Smooth muscle cell (in vitro differentiated cells): ENCODE measurements at regions not wholly inside any gene's neighbourhood (a gene's known extent, or its start where the extent isn't known, plus 50 kb on each side); places are given as distances from the start of the nearest gene placed in this dataset.

Source experiments
- DNase-seq: peaks from one replicate; lab custom pipeline; 2025; ENCODE audit not compliant: unreplicated experiment; lab: John Stamatoyannopoulos, UW
- H2AFZ ChIP-seq: fragments of 200-600 bp; sonication (generic); 2 replicates; pipeline ENCODE4 v1.6.0; 2016; ENCODE audit warnings: antibody characterized with exemption, low read depth, mild to moderate bottlenecking
- H3F3A ChIP-seq: fragments of 200-600 bp; sonication (generic); 2 replicates; pipeline ENCODE4 v1.6.0; 2017; ENCODE audit warnings: antibody characterized with exemption, low read depth
- H3K27ac ChIP-seq: fragments of 200-600 bp; sonication (generic); 2 replicates; pipeline ENCODE4 v1.5.1; 2016; ENCODE audit warnings: low read depth, mild to moderate bottlenecking
- H3K27me3 ChIP-seq: fragments of 200-600 bp; sonication (generic); 2 replicates; pipeline ENCODE4 v1.6.1; 2016; ENCODE audit warnings: low read depth, mild to moderate bottlenecking
- H3K36me3 ChIP-seq: fragments of 200-600 bp; sonication (generic); 2 replicates; pipeline ENCODE4 v1.5.1; 2016; ENCODE audit warnings: low read depth
- H3K4me1 ChIP-seq: fragments of 200-600 bp; sonication (generic); 2 replicates; pipeline ENCODE4 v1.5.1; 2016; ENCODE audit warnings: low read depth
- H3K4me2 ChIP-seq: fragments of 200-600 bp; sonication (generic); 2 replicates; pipeline ENCODE4 v1.6.0; 2016; ENCODE audit warnings: mild to moderate bottlenecking
- H3K4me3 ChIP-seq: fragments of 200-600 bp; sonication (generic); 2 replicates; pipeline ENCODE4 v1.5.1; 2016; ENCODE audit warnings: mild to moderate bottlenecking
- H3K79me2 ChIP-seq: fragments of 200-600 bp; sonication (generic); 2 replicates; pipeline ENCODE4 v1.6.0; 2016; ENCODE audit warnings: low read depth, mild to moderate bottlenecking
- H3K9ac ChIP-seq: fragments of 200-600 bp; sonication (generic); 2 replicates; pipeline ENCODE4 v1.6.0; 2016; ENCODE audit warnings: low read depth
- H3K9me3 ChIP-seq: fragments of 200-600 bp; sonication (generic); replicated peaks from 2 replicates; pipeline ENCODE4 v1.5.1; 2016; ENCODE audit warnings: low read depth
- H4K20me1 ChIP-seq: fragments of 200-600 bp; sonication (generic); 2 replicates; pipeline ENCODE4 v1.6.0; 2016; ENCODE audit warnings: low read depth
- WGBS: methylation state at CpG from one replicate; pipeline ENCODE4 v1.1.7; 2016; ENCODE audit warnings: low lambda C conversion rate; 5-methylcytosine and 5-hydroxymethylcytosine counted together
- TF ChIP-seq, protein P1 (sequence below): fragments of 200-600 bp; sonication (generic); IDR thresholded peaks from 2 replicates; pipeline ENCODE4 v1.5.1; 2017; ENCODE audit warnings: borderline replicate concordance, mild to moderate bottlenecking, antibody characterized with exemption; ENCODE audit not compliant: insufficient read depth, poor library complexity, severe bottlenecking

DNA sequence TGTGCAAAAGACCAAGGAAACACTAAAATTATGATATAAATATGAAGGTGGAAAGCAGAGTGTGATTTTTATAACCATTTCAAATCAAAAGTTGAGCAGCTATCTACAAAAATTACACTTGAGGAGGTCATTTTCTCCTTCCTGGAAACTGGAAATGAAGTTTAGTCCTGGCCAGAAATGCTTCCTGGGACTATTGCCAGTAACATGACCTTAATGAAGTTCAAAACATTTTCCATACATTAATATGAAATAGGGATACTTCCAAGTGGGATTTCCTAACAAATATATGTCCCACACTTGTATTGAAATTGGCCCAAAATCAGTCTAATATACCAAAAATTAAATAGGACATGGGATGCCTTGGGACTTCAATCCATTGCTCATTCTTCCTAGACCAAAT lies 1556.8 kb upstream of the MIR17HG start:
- TF ChIP-seq, protein P1, sequence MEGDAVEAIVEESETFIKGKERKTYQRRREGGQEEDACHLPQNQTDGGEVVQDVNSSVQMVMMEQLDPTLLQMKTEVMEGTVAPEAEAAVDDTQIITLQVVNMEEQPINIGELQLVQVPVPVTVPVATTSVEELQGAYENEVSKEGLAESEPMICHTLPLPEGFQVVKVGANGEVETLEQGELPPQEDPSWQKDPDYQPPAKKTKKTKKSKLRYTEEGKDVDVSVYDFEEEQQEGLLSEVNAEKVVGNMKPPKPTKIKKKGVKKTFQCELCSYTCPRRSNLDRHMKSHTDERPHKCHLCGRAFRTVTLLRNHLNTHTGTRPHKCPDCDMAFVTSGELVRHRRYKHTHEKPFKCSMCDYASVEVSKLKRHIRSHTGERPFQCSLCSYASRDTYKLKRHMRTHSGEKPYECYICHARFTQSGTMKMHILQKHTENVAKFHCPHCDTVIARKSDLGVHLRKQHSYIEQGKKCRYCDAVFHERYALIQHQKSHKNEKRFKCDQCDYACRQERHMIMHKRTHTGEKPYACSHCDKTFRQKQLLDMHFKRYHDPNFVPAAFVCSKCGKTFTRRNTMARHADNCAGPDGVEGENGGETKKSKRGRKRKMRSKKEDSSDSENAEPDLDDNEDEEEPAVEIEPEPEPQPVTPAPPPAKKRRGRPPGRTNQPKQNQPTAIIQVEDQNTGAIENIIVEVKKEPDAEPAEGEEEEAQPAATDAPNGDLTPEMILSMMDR = no peak
- H3K4me2 ChIP-seq = no peak overlapping the region
- DNase-seq = no peak
- H3K79me2 ChIP-seq = no peaks in the 10 kb centered on the region
- H3K36me3 ChIP-seq = no peaks in the 10 kb centered on the region
- H3F3A ChIP-seq = no peaks in the 10 kb centered on the region
- H3K9ac ChIP-seq = no peak overlapping the region
- H3K9me3 ChIP-seq = no peaks in the 10 kb centered on the region
- no peaks in the 10 kb centered on the region for H4K20me1 ChIP-seq
- no peak overlapping the region for H2AFZ ChIP-seq
- no peak overlapping the region for H3K4me3 ChIP-seq
- H3K27ac ChIP-seq = no peak overlapping the region
- H3K4me1 ChIP-seq = no peaks in the 10 kb centered on the region
- no peaks in the 10 kb centered on the region for H3K27me3 ChIP-seq

DNA sequence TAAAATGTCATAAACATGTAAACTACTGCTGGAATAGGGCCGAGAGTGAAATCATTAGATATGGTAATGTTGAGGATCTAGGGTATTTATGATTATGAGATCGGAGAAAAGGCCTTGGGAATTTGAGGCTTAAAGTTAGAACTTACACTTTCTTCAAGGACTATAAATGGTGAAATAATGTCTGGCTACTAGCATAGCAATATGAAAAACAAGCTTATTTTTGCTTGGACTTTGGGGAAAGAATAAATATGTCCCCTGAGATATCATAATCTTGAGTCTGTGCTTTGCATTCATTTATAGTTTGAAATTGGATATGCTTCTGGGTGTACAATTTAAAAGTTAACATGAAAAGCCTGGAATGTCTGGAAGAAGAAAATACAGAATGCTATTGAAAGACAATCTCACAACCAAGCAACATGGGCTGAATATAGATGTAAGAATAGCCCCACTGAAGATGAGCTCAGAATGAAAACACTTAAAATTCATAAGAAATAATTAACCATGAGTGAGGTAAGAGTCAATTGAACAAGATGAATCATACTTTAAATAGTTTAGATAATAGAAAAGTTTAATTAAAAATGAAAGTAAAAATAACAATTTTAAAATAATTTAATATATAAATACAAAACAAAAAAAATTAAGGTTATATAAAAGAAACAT lies 1555.4 kb upstream of the MIR17HG start:
- WGBS = 96% methylated on average over 2 of the region's 2 CpGs
- H3K79me2 ChIP-seq = no peaks in the 10 kb centered on the region
- H3K4me1 ChIP-seq = no peaks in the 10 kb centered on the region
- TF ChIP-seq, protein P1 = no peak
- no peaks in the 10 kb centered on the region for H3K27me3 ChIP-seq
- no peak overlapping the region for H2AFZ ChIP-seq
- H3K36me3 ChIP-seq = no peaks in the 10 kb centered on the region
- H3K27ac ChIP-seq = no peak overlapping the region
- no peaks in the 10 kb centered on the region for H4K20me1 ChIP-seq
- no peak overlapping the region for H3K4me3 ChIP-seq
- no peak overlapping the region for H3K4me2 ChIP-seq
- no peak for DNase-seq
- no peaks in the 10 kb centered on the region for H3F3A ChIP-seq
- H3K9ac ChIP-seq = no peak overlapping the region
- no peaks in the 10 kb centered on the region for H3K9me3 ChIP-seq

DNA sequence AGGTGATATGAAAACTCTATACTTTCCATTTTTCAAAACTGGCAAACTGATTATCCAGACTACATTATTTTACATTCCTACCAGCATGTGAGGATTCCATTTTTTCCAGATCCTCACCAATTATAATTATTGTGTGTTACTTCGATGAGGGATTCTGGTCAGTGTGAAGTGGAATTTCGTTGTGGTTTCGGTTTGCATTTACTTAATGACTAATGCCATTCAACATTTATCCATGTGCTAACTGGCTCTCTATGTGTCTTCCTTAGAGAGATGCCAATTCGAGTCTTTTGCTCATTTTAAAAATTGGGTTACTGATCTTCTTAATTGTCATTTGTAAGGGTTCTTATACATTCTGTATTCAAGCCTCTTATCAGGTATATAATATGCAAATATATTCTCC lies 1551.3 kb upstream of the MIR17HG start:
- Histone ChIP-seq H3K27ac (no peak overlapping the region), H3K4me1 (no peaks in the 10 kb centered on the region), H3K4me2 (no peak overlapping the region), H3K36me3 (no peaks in the 10 kb centered on the region), H3K4me3 (no peak overlapping the region), H3F3A (no peaks in the 10 kb centered on the region), H4K20me1 (no peaks in the 10 kb centered on the region), H3K9ac (no peak overlapping the region), H3K9me3 (no peaks in the 10 kb centered on the region), H2AFZ (no peak overlapping the region), H3K27me3 (no peaks in the 10 kb centered on the region), H3K79me2 (no peaks in the 10 kb centered on the region)
- TF ChIP-seq, protein P1 = no peak
- DNase-seq = no peak
- WGBS = 86% methylated on average over 4 of the region's 4 CpGs

DNA sequence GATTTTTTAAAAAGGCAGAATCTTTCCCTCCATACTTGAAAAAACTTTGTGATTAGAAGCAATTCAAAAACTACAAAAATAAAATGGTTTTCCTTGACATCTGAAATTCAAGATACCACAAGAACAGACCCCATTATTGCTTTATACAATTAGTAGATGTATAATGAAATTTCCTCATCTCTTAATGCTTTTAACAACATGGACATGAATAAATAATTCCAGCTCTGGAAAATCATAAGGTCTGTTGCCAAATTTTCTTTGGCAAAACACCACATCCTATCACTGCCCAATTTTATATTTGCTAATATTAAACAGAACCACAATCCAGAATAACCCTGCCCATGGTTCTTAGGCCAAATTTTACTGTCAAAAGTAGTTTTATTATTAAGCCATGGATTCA lies 1543.6 kb upstream of the MIR17HG start:
- TF ChIP-seq, protein P1 = no peak
- H2AFZ ChIP-seq = no peak overlapping the region
- DNase-seq = no peak
- H3K79me2 ChIP-seq = no peaks in the 10 kb centered on the region
- no peak overlapping the region for H3K27ac ChIP-seq
- no peaks in the 10 kb centered on the region for H4K20me1 ChIP-seq
- H3K9me3 ChIP-seq = no peaks in the 10 kb centered on the region
- no peak overlapping the region for H3K4me3 ChIP-seq
- no peaks in the 10 kb centered on the region for H3K36me3 ChIP-seq
- H3K4me2 ChIP-seq = no peak overlapping the region
- H3K4me1 ChIP-seq = no peaks in the 10 kb centered on the region
- no peaks in the 10 kb centered on the region for H3K27me3 ChIP-seq
- H3F3A ChIP-seq = no peaks in the 10 kb centered on the region
- H3K9ac ChIP-seq = no peak overlapping the region
